H9 (cell line): ENCODE measurements at regions not wholly inside any gene's neighbourhood (a gene's known extent, or its start where the extent isn't known, plus 50 kb on each side); places are given as distances from the start of the nearest gene placed in this dataset.

Source experiments
- DNase-seq: peaks from one replicate; pipeline ENCODE4 v3.0.0-alpha.2; 2017
- H2AFZ ChIP-seq: one replicate; pipeline ENCODE4 v1.6.1; 2013; ENCODE audit warnings: mild to moderate bottlenecking, low read length, control low read depth, moderate library complexity
- H2AK5ac ChIP-seq: 2 replicates; pipeline ENCODE4 v1.6.1; 2013; ENCODE audit warnings: low read length, control low read depth, mixed read lengths; ENCODE audit not compliant: insufficient read length
- H2BK120ac ChIP-seq: one replicate; pipeline ENCODE4 v1.6.1; 2013; ENCODE audit warnings: low read depth, mild to moderate bottlenecking, low read length, control low read depth, inconsistent platforms; ENCODE audit not compliant: poor library complexity, severe bottlenecking
- H2BK12ac ChIP-seq: 2 replicates; pipeline ENCODE4 v1.6.1; 2013; ENCODE audit warnings: low read length, control low read depth, mixed read lengths, low read depth; ENCODE audit not compliant: insufficient read length
- H2BK15ac ChIP-seq: 2 replicates; pipeline ENCODE4 v1.6.1; 2013; ENCODE audit warnings: low read depth, low read length, control low read depth
- H2BK20ac ChIP-seq: one replicate; pipeline ENCODE4 v1.6.1; 2013; ENCODE audit warnings: low read depth, mild to moderate bottlenecking, low read length, control low read depth, inconsistent platforms; ENCODE audit not compliant: poor library complexity, severe bottlenecking
- H2BK5ac ChIP-seq: 2 replicates; pipeline ENCODE4 v1.6.1; 2013; ENCODE audit warnings: low read length, control low read depth, mixed read lengths; ENCODE audit not compliant: insufficient read length
- H3K14ac ChIP-seq: 2 replicates; pipeline ENCODE4 v1.6.1; 2013; ENCODE audit warnings: low read length, control low read depth; ENCODE audit not compliant: insufficient read depth
- H3K18ac ChIP-seq: 2 replicates; pipeline ENCODE4 v1.6.1; 2013; ENCODE audit warnings: low read depth, mild to moderate bottlenecking, mixed read lengths, low read length, control low read depth; ENCODE audit not compliant: insufficient read length
- H3K23ac ChIP-seq: 2 replicates; pipeline ENCODE4 v1.6.1; 2013; ENCODE audit warnings: low read length, control low read depth, mixed read lengths, low read depth; ENCODE audit not compliant: insufficient read length
- H3K23me2 ChIP-seq: 2 replicates; pipeline ENCODE4 v1.6.1; 2013; ENCODE audit warnings: low read depth, mild to moderate bottlenecking, mixed read lengths, low read length, control low read depth; ENCODE audit not compliant: insufficient read length, poor library complexity, severe bottlenecking
- H3K27ac ChIP-seq: 2 replicates; pipeline ENCODE4 v1.5.1; 2013; ENCODE audit warnings: low read length, control low read depth, mixed read lengths, low read depth; ENCODE audit not compliant: insufficient read length
- H3K27me3 ChIP-seq: 2 replicates; pipeline ENCODE4 v1.6.1; 2013; ENCODE audit warnings: low read length, control low read depth, inconsistent platforms; ENCODE audit not compliant: insufficient read depth
- H3K4ac ChIP-seq: 2 replicates; pipeline ENCODE4 v1.6.1; 2013; ENCODE audit warnings: low read depth, mild to moderate bottlenecking, control low read depth, inconsistent platforms, low read length, moderate library complexity
- H3K4me1 ChIP-seq: 2 replicates; pipeline ENCODE4 v1.6.1; 2013; ENCODE audit warnings: low read length, control low read depth, inconsistent platforms; ENCODE audit not compliant: insufficient read depth
- H3K4me2 ChIP-seq: 2 replicates; pipeline ENCODE4 v1.6.1; 2013; ENCODE audit warnings: low read length, control low read depth, mixed read lengths; ENCODE audit not compliant: insufficient read length, insufficient read depth
- H3K56ac ChIP-seq: 2 replicates; pipeline ENCODE4 v1.6.1; 2013; ENCODE audit warnings: low read depth, mild to moderate bottlenecking, mixed read lengths, low read length, control low read depth; ENCODE audit not compliant: insufficient read length
- H3K79me1 ChIP-seq: 2 replicates; pipeline ENCODE4 v1.6.1; 2013; ENCODE audit warnings: low read depth, mild to moderate bottlenecking, moderate library complexity, low read length, control low read depth, inconsistent platforms; ENCODE audit not compliant: insufficient read depth, poor library complexity, severe bottlenecking
- H3K79me2 ChIP-seq: 2 replicates; pipeline ENCODE4 v1.6.1; 2013; ENCODE audit warnings: low read length, control low read depth, inconsistent platforms; ENCODE audit not compliant: insufficient read depth
- H3K9ac ChIP-seq: 2 replicates; pipeline ENCODE4 v1.6.1; 2013; ENCODE audit warnings: low read length, control low read depth, mixed read lengths; ENCODE audit not compliant: insufficient read length; ENCODE audit errors: extremely low read depth
- H3K9me3 ChIP-seq: one replicate; pipeline ENCODE4 v1.6.1; 2013; ENCODE audit warnings: low read depth, low read length, inconsistent platforms; ENCODE audit not compliant: control insufficient read depth
- H3T11ph ChIP-seq: one replicate; pipeline ENCODE4 v1.6.1; 2013; ENCODE audit warnings: mild to moderate bottlenecking, low read length, control low read depth, inconsistent platforms
- H4K20me1 ChIP-seq: one replicate; pipeline ENCODE4 v1.6.1; 2013; ENCODE audit not compliant: control insufficient read depth, insufficient read length, insufficient read depth
- H4K5ac ChIP-seq: 2 replicates; pipeline ENCODE4 v1.6.1; 2013; ENCODE audit warnings: low read depth, mild to moderate bottlenecking, mixed read lengths, low read length, control low read depth; ENCODE audit not compliant: insufficient read length
- H4K8ac ChIP-seq: replicated peaks from 2 replicates; pipeline ENCODE4 v1.6.1; 2013; ENCODE audit warnings: low read length, control low read depth, mixed read lengths, low read depth; ENCODE audit not compliant: insufficient read length
- H4K91ac ChIP-seq: 2 replicates; pipeline ENCODE4 v1.6.1; 2013; ENCODE audit warnings: low read depth, mild to moderate bottlenecking, moderate library complexity, mixed read lengths, low read length, control low read depth; ENCODE audit not compliant: insufficient read length
- H3K27ac Mint-ChIP-seq, 3 experiments: 2 replicates in 2 of 3; 3 replicates in 1 of 3; pipeline ENCODE4 v1.8.0; 2020 to 2021; ENCODE audit warnings: mixed read lengths in 3 of 3, mild to moderate bottlenecking in 1 of 3, moderate library complexity in 1 of 3
- H3K27me3 Mint-ChIP-seq: 2 replicates; pipeline ENCODE4 v1.8.0; 2021; ENCODE audit warnings: low read depth, mild to moderate bottlenecking, moderate library complexity, mixed read lengths
- H3K36me3 Mint-ChIP-seq, 3 experiments: 2 replicates in 2 of 3; 3 replicates in 1 of 3; pipeline ENCODE4 v1.8.0; 2020 to 2021; ENCODE audit warnings: low read depth in 3 of 3, mixed read lengths in 3 of 3; ENCODE audit not compliant: insufficient read depth in 1 of 3
- H3K4me1 Mint-ChIP-seq, 2 experiments: 2 replicates each; pipeline ENCODE4 v1.8.0; 2020; ENCODE audit warnings: mixed read lengths in 2 of 2
- H3K4me3 Mint-ChIP-seq, 2 experiments: 2 replicates in 1 of 2; 3 replicates in 1 of 2; pipeline ENCODE4 v1.8.0; 2020 to 2021; ENCODE audit warnings: mild to moderate bottlenecking in 2 of 2, mixed read lengths in 2 of 2, moderate library complexity in 1 of 2
- H3K9me3 Mint-ChIP-seq, 2 experiments: 2 replicates in 1 of 2; 3 replicates in 1 of 2; pipeline ENCODE4 v1.8.0; 2020; ENCODE audit warnings: mild to moderate bottlenecking in 2 of 2, mixed read lengths in 2 of 2, moderate library complexity in 1 of 2
- CTCF ChIP-seq: fragments of 200-600 bp; sonication (generic); conservative IDR thresholded peaks from 3 replicates; pipeline ENCODE4 v1.8.0; 2021; ENCODE audit warnings: antibody characterized with exemption, mild to moderate bottlenecking
- WGBS: extraction: QIAGEN DNeasy Blood & Tissue Kit; methylation state at CpG from one replicate; pipeline ENCODE4 v1.1.7; 2013; ENCODE audit warnings: missing lambda C conversion rate, low lambda C conversion rate, mixed read lengths; ENCODE audit not compliant: insufficient read length; ENCODE audit errors: extremely low coverage; 5-methylcytosine and 5-hydroxymethylcytosine counted together

DNA sequence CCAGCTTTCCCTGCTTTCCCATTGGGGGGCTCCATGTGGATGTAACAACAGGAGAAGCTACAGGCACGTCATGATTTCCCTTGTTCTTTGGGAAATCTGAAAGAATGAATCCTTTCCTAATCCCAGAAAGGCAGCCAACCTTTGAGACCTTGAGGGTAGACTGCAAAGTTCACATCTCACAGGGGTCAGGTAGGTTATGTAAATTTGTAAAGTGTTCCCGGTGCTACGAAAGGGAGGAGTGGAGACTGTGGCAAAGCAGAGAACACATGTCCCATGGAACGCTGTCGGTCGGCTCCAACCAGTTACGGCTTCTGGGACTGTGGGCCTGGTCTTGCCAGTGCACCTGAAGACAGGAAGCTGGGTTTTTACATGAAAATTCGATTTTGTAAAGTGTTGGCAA lies 85.1 kb downstream of the RSPH3 start:
- H3K9me3 ChIP-seq, result no peaks in the 10 kb centered on the region
- no peaks in the 10 kb centered on the region for H3K23me2 ChIP-seq
- H2AFZ ChIP-seq, result no peak overlapping the region
- H3K18ac ChIP-seq, result no peak overlapping the region
- H2BK5ac ChIP-seq, result no peak overlapping the region
- no peak overlapping the region for H3K4ac ChIP-seq
- no peak overlapping the region for H3K9ac ChIP-seq
- H4K20me1 ChIP-seq, result no peaks in the 10 kb centered on the region
- H2BK12ac ChIP-seq, result no peak overlapping the region
- Mint-ChIP-seq H3K4me1 (peaks cover 51% of the 10 kb centered on the region in 2 experiments), H3K36me3 (peaks cover 0 to 6% (median 1%) of the 10 kb centered on the region in 3 experiments; a peak in 5 of 7 replicates), H3K27ac (no peak overlapping the region), H3K9me3 (peaks cover 0 to 4% of the 10 kb centered on the region in 2 experiments; a peak in 3 of 5 replicates), H3K27me3 (no peaks in the 10 kb centered on the region; the same call in 1 of the 2 replicates), H3K4me3 (no peak overlapping the region)
- H2BK15ac ChIP-seq, result no peak overlapping the region
- peaks cover 5% of the 10 kb centered on the region for H3K4me1 ChIP-seq
- H3K79me1 ChIP-seq, result no peaks in the 10 kb centered on the region
- H2AK5ac ChIP-seq, result no peak overlapping the region
- H3K27ac ChIP-seq, result no peak overlapping the region
- DNase-seq, result no peak
- H3K27me3 ChIP-seq, result 0 out of 2 replicates have a peak, but pooled peaks cover 3% of the 10 kb centered on the region
- no peak overlapping the region for H3K23ac ChIP-seq
- no peak overlapping the region for H2BK120ac ChIP-seq
- TF ChIP-seq CTCF, result no peak
- no peak overlapping the region for H4K5ac ChIP-seq
- peak overlapping the region; percentile 56 for H4K91ac ChIP-seq
- H3K56ac ChIP-seq, result no peak overlapping the region
- H3K79me2 ChIP-seq, result no peaks in the 10 kb centered on the region
- no peak overlapping the region for H4K8ac ChIP-seq
- H3K14ac ChIP-seq, result no peak overlapping the region
- no peak overlapping the region for H3T11ph ChIP-seq
- H2BK20ac ChIP-seq, result no peak overlapping the region
- WGBS, result no CpG with 5 or more reads among the region's 8 CpGs
- no peak overlapping the region for H3K4me2 ChIP-seq
